SK-N-SH treated with all-trans-retinoic acid at 6 μM for 48 hours (cell line): ENCODE measurements at regions not wholly inside any gene's neighbourhood (a gene's known extent, or its start where the extent isn't known, plus 50 kb on each side); places are given as distances from the start of the nearest gene placed in this dataset.

Experiments
- ARNTL ChIP-seq: fragments of 450-650 bp; formaldehyde crosslinking; IDR thresholded peaks from 2 replicates; pipeline ENCODE4 v1.5.0; 2020; ENCODE audit warnings: low read depth, mild to moderate bottlenecking, moderate library complexity, borderline replicate concordance
- PATZ1 ChIP-seq: fragments of 250-450 bp; sonication (Bioruptor Pico); IDR thresholded peaks from 2 replicates; pipeline ENCODE4 v1.8.0; 2020; ENCODE audit warnings: mild to moderate bottlenecking, moderate library complexity, borderline replicate concordance
- ZFP3 ChIP-seq: fragments of 250-450 bp; sonication (Bioruptor Pico); IDR thresholded peaks from 2 replicates; pipeline ENCODE4 v1.5.0; 2020; ENCODE audit warnings: mild to moderate bottlenecking, moderate library complexity
- ZNF70 ChIP-seq: fragments of 450-650 bp; formaldehyde crosslinking; IDR thresholded peaks from 2 replicates; pipeline ENCODE4 v1.5.0; 2020; ENCODE audit warnings: mild to moderate bottlenecking, moderate library complexity

GRCh38 chr10:29703271-29703670 lies 68.5 kb upstream of the SVIL start:
- TF ChIP-seq ARNTL (CRISPR knock-in tag) (no peak), ZFP3 (no peak), PATZ1 (CRISPR knock-in tag) (no peak), ZNF70 (peak; percentile 97)
